ENCODE measurements at regions not wholly inside any gene's neighbourhood (a gene's known extent, or its start where the extent isn't known, plus 50 kb on each side); places are given as distances from the start of the nearest gene placed in this dataset.

DNA sequence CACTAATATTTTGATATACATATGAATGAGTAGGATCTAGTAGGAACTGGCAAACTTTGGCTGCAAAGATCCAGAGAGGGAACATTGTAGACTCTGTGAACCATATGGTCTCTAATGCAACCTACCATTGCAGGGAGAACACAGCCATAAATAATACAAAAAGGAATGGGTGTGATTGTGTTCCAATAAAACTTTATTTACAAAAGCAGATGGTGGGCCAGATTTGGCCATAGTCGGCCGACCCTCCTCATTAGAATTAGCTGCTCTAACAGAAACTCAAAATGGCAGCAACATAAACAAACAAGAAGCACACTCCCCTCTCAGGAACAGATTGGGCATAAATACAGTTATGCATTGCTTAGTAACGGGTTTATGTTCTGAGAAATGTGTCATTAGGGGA, 198.1 kb upstream of the RBPJ start:
- WGBS (ENCODE audit: insufficient coverage, insufficient replicate concordance, low lambda C conversion rate, missing lambda C conversion rate) = 63% methylated on average over 3 of the region's 3 CpGs
- intact Hi-C loops (cut with micrococcal nuclease; ENCODE audit: unreplicated experiment) = no loop called here
- POLR2A ChIA-PET = no interaction called here

More for the DNA sequence above, 198.1 kb upstream of the RBPJ start:
- no peak overlapping the region for H3K4me3 ChIP-seq
- CTCF ChIA-PET = interaction anchor here (1.1 kb wide), 1 partner anchor 12 kb away, joined by 4 read pairs; no protein-coding TSS in a partner anchor
- in situ Hi-C loops (cut with MboI) = no loop called here
- no peaks in the 10 kb centered on the region for H3K27me3 ChIP-seq (replicated peaks in 1 of 2; ENCODE audit: control insufficient read depth in 2 of 2, insufficient read depth in 2 of 2, low read length in 1 of 2)
- H3K36me3 ChIP-seq (ENCODE audit: control insufficient read depth in 2 of 2, insufficient read depth in 2 of 2, low read length in 1 of 2) = no peaks in the 10 kb centered on the region
- no peaks in the 10 kb centered on the region for H3K79me2 ChIP-seq (ENCODE audit: control insufficient read depth, insufficient read depth, low read length)
- DNase-seq (ENCODE audit: low read depth, low spot score) (no peak), FAIRE-seq (no peak), ATAC-seq (no peak)
- SMC1A ChIA-PET (ENCODE audit: uncharacterized antibody, unreplicated experiment) = no interaction called here
- RAD21 ChIA-PET (ENCODE audit: unreplicated experiment) = no interaction called here
- H4K20me1 ChIP-seq (ENCODE audit: control insufficient read depth, insufficient read depth) = no peaks in the 10 kb centered on the region
- H3K27ac ChIP-seq (ENCODE audit: control insufficient read depth, insufficient read depth) = no peak overlapping the region
- BruUV-seq (replicated peaks) = no TSS peak
- H2AFZ ChIP-seq (ENCODE audit: control insufficient read depth, low read depth, low read length) = no peak overlapping the region
- peaks cover 3% of the 10 kb centered on the region; the same call in 2 of the 3 replicates for H3K9me3 ChIP-seq (replicated peaks; ENCODE audit: control insufficient read depth, insufficient read depth, low read length)
- peaks cover 16% of the 10 kb centered on the region for H3K4me1 ChIP-seq (ENCODE audit: control insufficient read depth, insufficient read depth, low read length)
- H3K4me2 ChIP-seq (ENCODE audit: control insufficient read depth, insufficient read depth) = no peak overlapping the region
- no peak overlapping the region for H3K9ac ChIP-seq (ENCODE audit: control insufficient read depth, insufficient read depth, low read length)
- TF ChIP-seq ZNF207 (IDR thresholded peaks at IDR 0.05; ENCODE audit: borderline replicate concordance) = no peak
- TF ChIP-seq, protein P1, sequence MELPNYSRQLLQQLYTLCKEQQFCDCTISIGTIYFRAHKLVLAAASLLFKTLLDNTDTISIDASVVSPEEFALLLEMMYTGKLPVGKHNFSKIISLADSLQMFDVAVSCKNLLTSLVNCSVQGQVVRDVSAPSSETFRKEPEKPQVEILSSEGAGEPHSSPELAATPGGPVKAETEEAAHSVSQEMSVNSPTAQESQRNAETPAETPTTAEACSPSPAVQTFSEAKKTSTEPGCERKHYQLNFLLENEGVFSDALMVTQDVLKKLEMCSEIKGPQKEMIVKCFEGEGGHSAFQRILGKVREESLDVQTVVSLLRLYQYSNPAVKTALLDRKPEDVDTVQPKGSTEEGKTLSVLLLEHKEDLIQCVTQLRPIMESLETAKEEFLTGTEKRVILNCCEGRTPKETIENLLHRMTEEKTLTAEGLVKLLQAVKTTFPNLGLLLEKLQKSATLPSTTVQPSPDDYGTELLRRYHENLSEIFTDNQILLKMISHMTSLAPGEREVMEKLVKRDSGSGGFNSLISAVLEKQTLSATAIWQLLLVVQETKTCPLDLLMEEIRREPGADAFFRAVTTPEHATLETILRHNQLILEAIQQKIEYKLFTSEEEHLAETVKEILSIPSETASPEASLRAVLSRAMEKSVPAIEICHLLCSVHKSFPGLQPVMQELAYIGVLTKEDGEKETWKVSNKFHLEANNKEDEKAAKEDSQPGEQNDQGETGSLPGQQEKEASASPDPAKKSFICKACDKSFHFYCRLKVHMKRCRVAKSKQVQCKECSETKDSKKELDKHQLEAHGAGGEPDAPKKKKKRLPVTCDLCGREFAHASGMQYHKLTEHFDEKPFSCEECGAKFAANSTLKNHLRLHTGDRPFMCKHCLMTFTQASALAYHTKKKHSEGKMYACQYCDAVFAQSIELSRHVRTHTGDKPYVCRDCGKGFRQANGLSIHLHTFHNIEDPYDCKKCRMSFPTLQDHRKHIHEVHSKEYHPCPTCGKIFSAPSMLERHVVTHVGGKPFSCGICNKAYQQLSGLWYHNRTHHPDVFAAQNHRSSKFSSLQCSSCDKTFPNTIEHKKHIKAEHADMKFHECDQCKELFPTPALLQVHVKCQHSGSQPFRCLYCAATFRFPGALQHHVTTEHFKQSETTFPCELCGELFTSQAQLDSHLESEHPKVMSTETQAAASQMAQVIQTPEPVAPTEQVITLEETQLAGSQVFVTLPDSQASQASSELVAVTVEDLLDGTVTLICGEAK (IDR thresholded peaks at IDR 0.05; ENCODE audit: borderline replicate concordance) = peak; percentile 64
